ENCODE measurements at regions not wholly inside any gene's neighbourhood (a gene's known extent, or its start where the extent isn't known, plus 50 kb on each side); places are given as distances from the start of the nearest gene placed in this dataset.

- TF ChIP-seq, protein P1, sequence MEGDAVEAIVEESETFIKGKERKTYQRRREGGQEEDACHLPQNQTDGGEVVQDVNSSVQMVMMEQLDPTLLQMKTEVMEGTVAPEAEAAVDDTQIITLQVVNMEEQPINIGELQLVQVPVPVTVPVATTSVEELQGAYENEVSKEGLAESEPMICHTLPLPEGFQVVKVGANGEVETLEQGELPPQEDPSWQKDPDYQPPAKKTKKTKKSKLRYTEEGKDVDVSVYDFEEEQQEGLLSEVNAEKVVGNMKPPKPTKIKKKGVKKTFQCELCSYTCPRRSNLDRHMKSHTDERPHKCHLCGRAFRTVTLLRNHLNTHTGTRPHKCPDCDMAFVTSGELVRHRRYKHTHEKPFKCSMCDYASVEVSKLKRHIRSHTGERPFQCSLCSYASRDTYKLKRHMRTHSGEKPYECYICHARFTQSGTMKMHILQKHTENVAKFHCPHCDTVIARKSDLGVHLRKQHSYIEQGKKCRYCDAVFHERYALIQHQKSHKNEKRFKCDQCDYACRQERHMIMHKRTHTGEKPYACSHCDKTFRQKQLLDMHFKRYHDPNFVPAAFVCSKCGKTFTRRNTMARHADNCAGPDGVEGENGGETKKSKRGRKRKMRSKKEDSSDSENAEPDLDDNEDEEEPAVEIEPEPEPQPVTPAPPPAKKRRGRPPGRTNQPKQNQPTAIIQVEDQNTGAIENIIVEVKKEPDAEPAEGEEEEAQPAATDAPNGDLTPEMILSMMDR (IDR thresholded peaks at IDR 0.05) = no peak
Measured at GRCh38 chr7:126213876-126214275, 1038.9 kb downstream of the GRM8 start.

GRCh38 chr7:126211875-126212274 lies 1040.9 kb downstream of the GRM8 start:
- TF ChIP-seq, protein P1 (IDR thresholded peaks at IDR 0.05) = no peak

DNA sequence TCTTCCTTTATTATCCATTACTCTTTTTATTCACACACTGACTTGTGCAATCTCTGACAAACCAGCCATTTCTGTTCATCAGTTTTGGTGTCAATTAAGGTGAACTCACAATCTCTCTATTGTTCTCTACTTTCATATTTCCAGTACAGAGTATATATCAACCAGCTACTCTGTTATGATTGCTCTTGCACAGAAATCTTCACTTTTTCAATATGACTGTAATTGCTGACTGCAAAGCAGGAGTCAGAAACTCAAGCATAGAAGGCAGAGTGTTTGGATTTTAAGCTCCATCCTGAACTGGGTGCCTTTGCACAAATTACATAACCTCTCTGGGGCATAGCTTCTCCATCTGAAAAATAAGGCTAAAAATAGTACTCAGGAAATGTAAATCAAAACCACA lies 1042.0 kb downstream of the GRM8 start:
- TF ChIP-seq, protein P1 (IDR thresholded peaks at IDR 0.05) = no peak

GRCh38 chr7:126203185-126203584 lies 1049.6 kb downstream of the GRM8 start:
- TF ChIP-seq, protein P1 (IDR thresholded peaks at IDR 0.05) = no peak

- TF ChIP-seq, protein P1 (IDR thresholded peaks at IDR 0.05) = no peak
Measured at GRCh38 chr7:126202177-126202576, 1050.6 kb downstream of the GRM8 start.

DNA sequence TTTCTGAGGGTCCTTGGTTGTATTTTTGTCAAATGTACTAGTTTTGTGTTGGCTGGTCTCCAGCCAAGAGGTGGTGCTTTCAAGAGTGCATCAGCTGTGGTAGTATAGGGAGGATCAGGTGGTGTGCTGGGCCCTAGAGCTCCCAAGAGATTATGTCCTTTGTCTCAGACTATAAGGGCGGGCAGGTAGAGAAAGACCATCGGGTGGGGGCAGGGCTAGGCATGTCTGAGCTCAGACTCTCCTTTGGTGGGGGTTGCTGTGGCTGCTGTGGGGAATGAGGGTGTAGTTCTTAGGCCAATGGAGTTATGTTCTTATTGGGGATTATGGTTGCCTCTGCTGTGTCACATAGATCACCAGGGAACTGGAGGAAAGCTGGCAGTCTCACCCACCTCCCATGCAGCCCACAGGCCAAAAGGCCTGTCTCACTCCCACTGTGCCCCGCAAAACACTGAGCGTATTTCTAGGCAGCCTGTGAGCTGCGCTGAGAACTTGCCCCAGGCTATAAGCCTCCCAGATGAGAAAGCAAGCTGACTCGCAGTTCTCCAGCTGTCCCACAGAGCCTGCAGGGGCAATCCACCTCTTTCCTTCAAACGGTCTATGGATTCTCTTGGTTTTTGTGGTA lies 1066.7 kb downstream of the GRM8 start:
- TF ChIP-seq, protein P1 (IDR thresholded peaks at IDR 0.05) = no peak

GRCh38 chr7:126179916-126180315 lies 1072.8 kb downstream of the GRM8 start:
- TF ChIP-seq, protein P1 (IDR thresholded peaks at IDR 0.05) = no peak

DNA sequence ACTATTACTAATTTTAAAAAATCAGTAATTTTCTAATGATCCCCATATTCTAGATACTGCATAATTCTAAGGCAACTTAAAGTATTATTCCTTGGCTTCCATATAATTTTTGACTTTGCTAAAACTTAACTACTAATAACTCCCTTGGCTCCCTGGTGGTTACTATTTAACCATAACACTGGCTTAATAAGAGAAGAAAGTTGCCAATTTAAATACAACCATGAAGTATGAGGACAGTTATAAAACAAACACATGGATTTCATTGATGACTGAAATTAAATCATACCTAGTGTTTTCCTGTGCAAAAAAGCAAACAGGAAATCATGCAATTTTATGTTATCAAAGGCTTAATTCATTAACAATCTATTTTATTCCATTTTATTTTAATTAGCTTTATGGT lies 1073.9 kb downstream of the GRM8 start:
- TF ChIP-seq, protein P1 (IDR thresholded peaks at IDR 0.05) = no peak
